Anterior cingulate cortex (tissue), 58 donors: ENCODE measurements at regions not wholly inside any gene's neighbourhood (a gene's known extent, or its start where the extent isn't known, plus 50 kb on each side); places are given as distances from the start of the nearest gene placed in this dataset.
A peak's percentile ranks its signal among the peaks of the same experiment; 100 is the strongest.
"Not testable (repeated sequence)": the region's sequence is repeated elsewhere in the genome, so short reads cannot be mapped to it uniquely, and the experiment has no call there.

ENCODE experiments used
- DNase-seq, 58 donors: peaks; one replicate each; lab custom pipeline; 2025; lab: John Stamatoyannopoulos, UW

- DNase-seq: not testable (repeated sequence)
These were observed 194.0 kb upstream of the IL12B start for GRCh38 chr5:159524279-159524678.

- no peak for DNase-seq
These were observed 194.8 kb upstream of the IL12B start for GRCh38 chr5:159525117-159525516.

- DNase-seq: no peak
These were observed 197.4 kb upstream of the IL12B start for GRCh38 chr5:159527546-159528254.

- DNase-seq: peak in 1 of 58 donors; percentile 40
These were observed 201.3 kb upstream of the IL12B start for GRCh38 chr5:159531554-159532105.

GRCh38 chr5:159533197-159533596 is 202.9 kb upstream of the IL12B start:
- no peak for DNase-seq

- DNase-seq: no peak
These were observed 205.9 kb upstream of the IL12B start for GRCh38 chr5:159536166-159536565.

- no peak for DNase-seq
These were observed 206.4 kb upstream of the IL12B start for GRCh38 chr5:159536646-159537045.

GRCh38 chr5:159539678-159540077 is 209.4 kb upstream of the IL12B start:
- DNase-seq: no peak

GRCh38 chr5:159543326-159543725 is 213.0 kb upstream of the IL12B start:
- peak in 1 of 58 donors; percentile 3 for DNase-seq

- DNase-seq: peak in 2 of 58 donors; percentile 2 to 3
These were observed 214.9 kb upstream of the IL12B start for GRCh38 chr5:159545156-159545555.

GRCh38 chr5:159547466-159548195 is 217.3 kb upstream of the IL12B start:
- no peak for DNase-seq

- peak in 3 of 58 donors; percentile 8 to 45 (median 10) for DNase-seq
These were observed 218.2 kb upstream of the IL12B start for GRCh38 chr5:159548517-159548916.

- DNase-seq: no peak
These were observed 218.8 kb upstream of the IL12B start for GRCh38 chr5:159549046-159549445.

GRCh38 chr5:159550951-159551350 is 220.7 kb upstream of the IL12B start:
- no peak for DNase-seq

- peak in 1 of 58 donors; percentile 10 for DNase-seq
These were observed 222.5 kb upstream of the IL12B start for GRCh38 chr5:159552751-159553150.

- no peak for DNase-seq
These were observed 223.5 kb upstream of the IL12B start for GRCh38 chr5:159553792-159554191.

GRCh38 chr5:159555084-159555483 is 224.8 kb upstream of the IL12B start:
- DNase-seq: no peak

- no peak for DNase-seq
These were observed 229.1 kb upstream of the IL12B start for GRCh38 chr5:159559337-159559736.

GRCh38 chr5:159560088-159560487 is 229.8 kb upstream of the IL12B start:
- DNase-seq: no peak

- DNase-seq: no peak
These were observed 233.7 kb upstream of the IL12B start for GRCh38 chr5:159564031-159564430.

- no peak for DNase-seq
These were observed 236.5 kb upstream of the IL12B start for GRCh38 chr5:159566832-159567231.

GRCh38 chr5:159567461-159567860 is 237.2 kb upstream of the IL12B start:
- no peak for DNase-seq
